GM12873 (cell line): ENCODE measurements at regions not wholly inside any gene's neighbourhood (a gene's known extent, or its start where the extent isn't known, plus 50 kb on each side); places are given as distances from the start of the nearest gene placed in this dataset.

Experiments
- TF ChIP-seq, protein P1 (sequence below): IDR thresholded peaks from 2 replicates; pipeline ENCODE4 v1.5.1; 2012; ENCODE audit warnings: low read depth, mild to moderate bottlenecking, moderate library complexity, low read length, control low read depth; ENCODE audit not compliant: insufficient read depth; ENCODE audit errors: missing control alignments

GRCh38 chr4:121514443-121514842 is 133.6 kb upstream of the QRFPR start:
- TF ChIP-seq, protein P1, sequence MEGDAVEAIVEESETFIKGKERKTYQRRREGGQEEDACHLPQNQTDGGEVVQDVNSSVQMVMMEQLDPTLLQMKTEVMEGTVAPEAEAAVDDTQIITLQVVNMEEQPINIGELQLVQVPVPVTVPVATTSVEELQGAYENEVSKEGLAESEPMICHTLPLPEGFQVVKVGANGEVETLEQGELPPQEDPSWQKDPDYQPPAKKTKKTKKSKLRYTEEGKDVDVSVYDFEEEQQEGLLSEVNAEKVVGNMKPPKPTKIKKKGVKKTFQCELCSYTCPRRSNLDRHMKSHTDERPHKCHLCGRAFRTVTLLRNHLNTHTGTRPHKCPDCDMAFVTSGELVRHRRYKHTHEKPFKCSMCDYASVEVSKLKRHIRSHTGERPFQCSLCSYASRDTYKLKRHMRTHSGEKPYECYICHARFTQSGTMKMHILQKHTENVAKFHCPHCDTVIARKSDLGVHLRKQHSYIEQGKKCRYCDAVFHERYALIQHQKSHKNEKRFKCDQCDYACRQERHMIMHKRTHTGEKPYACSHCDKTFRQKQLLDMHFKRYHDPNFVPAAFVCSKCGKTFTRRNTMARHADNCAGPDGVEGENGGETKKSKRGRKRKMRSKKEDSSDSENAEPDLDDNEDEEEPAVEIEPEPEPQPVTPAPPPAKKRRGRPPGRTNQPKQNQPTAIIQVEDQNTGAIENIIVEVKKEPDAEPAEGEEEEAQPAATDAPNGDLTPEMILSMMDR = peak; percentile 34

- TF ChIP-seq, protein P1 = no peak
These were observed 129.6 kb upstream of the QRFPR start for GRCh38 chr4:121510341-121510874.

DNA sequence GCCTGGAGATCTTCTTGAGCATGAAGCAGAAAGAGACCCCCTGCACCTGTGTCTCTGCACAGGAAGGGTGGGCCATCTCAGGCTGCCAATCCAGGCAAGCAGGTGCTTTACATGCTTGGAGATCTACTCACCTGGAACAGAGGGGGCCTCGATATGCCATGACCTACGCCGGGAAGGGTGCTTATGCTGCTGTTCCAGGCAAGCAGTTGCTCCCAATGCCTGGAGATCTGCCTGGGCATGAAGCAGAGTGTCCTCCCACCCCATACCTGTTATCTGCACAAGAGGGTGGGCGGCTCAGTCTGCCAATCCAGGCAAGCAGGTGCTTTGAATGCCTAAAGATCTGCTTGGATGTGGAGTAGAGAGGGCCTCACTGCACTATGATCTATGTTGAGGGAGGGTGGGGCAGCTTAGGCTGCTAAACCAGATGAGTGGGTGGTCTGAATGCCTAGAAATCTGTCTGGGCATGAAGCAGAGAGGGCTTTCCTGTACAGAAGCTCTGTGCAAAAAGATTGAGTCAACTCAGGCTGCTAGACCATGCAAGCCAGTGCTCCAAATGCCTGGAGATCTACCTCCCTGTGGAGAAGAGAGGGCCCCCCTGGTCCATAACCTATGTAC is 104.5 kb upstream of the QRFPR start:
- TF ChIP-seq, protein P1 = no peak

DNA sequence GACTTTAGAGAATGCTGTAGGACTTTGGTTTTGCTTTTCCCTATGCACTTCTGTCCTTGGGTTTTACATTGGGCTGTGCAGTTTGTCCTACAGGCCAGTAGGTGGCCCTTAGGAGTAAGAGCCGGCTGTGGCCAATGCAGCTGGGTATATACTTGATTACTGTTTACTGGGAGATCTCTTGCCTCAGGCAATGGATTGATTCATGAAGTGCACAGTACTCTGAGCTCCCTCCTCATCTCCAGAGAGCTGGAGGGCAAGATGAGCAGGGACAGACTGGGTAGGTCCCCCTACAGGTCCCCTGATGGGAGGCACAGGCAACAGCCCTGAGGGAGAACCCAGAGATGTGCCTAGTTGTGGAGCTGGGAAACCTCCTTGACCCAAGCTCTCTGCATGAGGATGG is 103.8 kb upstream of the QRFPR start:
- TF ChIP-seq, protein P1 = peak; percentile 88

DNA sequence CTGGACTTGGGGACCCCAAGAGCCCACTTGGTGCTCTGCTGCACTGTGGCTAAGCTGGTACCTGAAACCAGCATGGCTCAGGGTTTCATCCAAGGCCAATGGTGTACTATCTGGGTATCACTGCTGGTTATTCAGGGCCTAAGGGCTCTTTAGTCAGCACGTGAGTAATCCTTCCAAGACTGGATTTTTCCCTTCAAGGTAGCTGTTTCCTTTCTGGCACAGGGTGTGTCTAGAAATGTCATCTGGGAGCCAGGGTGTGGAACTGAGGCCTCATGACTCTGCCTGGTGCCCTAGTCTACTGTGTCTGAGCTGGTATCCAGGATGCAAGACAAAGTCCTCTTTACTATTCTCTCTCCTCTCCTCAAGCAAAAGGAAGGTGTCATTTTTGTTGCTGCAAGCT is 99.0 kb upstream of the QRFPR start:
- TF ChIP-seq, protein P1 = no peak

DNA sequence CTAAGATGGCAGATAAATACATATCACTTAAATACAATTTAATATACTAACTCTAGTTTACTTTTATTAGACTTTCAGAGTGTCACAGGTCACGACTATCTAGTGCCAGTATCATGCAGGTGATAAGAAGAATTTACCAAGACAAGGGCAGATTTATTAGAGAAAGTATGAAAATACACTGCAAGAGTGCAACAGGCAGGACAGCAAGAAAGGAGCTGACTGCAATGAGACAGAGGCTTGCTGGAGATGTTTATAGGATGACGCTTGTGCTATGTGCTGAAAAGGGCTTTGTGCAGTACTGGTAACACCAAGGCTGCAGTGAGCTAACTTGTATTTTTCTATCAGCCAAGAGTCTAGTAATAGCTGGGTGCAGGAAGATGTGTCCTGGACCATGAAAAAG is 96.7 kb upstream of the QRFPR start:
- TF ChIP-seq, protein P1 = no peak

DNA sequence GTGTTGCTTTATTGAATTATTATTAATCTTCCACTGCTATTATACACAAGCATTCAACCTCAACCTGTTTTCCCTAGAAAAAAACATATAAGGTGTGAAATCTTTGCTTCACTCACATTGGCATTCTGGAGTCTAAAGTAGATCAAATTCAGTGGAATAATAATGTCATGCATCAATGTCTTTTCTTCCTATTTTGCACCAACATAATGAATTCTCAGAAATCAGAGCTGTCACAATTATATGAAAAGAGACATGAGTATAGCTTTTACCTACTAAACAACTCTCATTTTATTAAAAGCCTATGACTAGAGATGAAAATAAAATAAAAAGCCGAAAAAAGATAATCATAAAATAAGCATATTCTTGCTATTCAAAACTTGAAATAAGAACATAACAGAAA is 96.3 kb upstream of the QRFPR start:
- TF ChIP-seq, protein P1 = no peak
